NT2/D1 (cell line): ENCODE measurements at regions not wholly inside any gene's neighbourhood (a gene's known extent, or its start where the extent isn't known, plus 50 kb on each side); places are given as distances from the start of the nearest gene placed in this dataset.

ENCODE experiments used
- SUZ12 ChIP-seq: IDR thresholded peaks from 2 replicates; pipeline ENCODE4 v1.6.1; 2011; ENCODE audit not compliant: insufficient read length, insufficient read depth; ENCODE audit errors: extremely low read depth
- ZNF274 ChIP-seq: IDR thresholded peaks from 2 replicates; pipeline ENCODE4 v1.6.1; 2011; ENCODE audit warnings: mild to moderate bottlenecking, low read depth, low read length

GRCh38 chr5:24314106-24314505 lies 330.7 kb downstream of the CDH10 start:
- TF ChIP-seq ZNF274 (no peak), SUZ12 (no peak)
